ENCODE measurements at regions not wholly inside any gene's neighbourhood (a gene's known extent, or its start where the extent isn't known, plus 50 kb on each side); places are given as distances from the start of the nearest gene placed in this dataset.
"Not testable (repeated sequence)": the region's sequence is repeated elsewhere in the genome, so short reads cannot be mapped to it uniquely, and the experiment has no call there.

- not testable (repeated sequence) for TF ChIP-seq CTCF, POLR2A (IDR thresholded peaks at IDR 0.05)
These were observed 70.2 kb downstream of the ZNF726 start for GRCh38 chr19:23984911-23985310.

Data from vagina (tissue), 2 donors.